ENCODE measurements at regions not wholly inside any gene's neighbourhood (a gene's known extent, or its start where the extent isn't known, plus 50 kb on each side); places are given as distances from the start of the nearest gene placed in this dataset.

DNA sequence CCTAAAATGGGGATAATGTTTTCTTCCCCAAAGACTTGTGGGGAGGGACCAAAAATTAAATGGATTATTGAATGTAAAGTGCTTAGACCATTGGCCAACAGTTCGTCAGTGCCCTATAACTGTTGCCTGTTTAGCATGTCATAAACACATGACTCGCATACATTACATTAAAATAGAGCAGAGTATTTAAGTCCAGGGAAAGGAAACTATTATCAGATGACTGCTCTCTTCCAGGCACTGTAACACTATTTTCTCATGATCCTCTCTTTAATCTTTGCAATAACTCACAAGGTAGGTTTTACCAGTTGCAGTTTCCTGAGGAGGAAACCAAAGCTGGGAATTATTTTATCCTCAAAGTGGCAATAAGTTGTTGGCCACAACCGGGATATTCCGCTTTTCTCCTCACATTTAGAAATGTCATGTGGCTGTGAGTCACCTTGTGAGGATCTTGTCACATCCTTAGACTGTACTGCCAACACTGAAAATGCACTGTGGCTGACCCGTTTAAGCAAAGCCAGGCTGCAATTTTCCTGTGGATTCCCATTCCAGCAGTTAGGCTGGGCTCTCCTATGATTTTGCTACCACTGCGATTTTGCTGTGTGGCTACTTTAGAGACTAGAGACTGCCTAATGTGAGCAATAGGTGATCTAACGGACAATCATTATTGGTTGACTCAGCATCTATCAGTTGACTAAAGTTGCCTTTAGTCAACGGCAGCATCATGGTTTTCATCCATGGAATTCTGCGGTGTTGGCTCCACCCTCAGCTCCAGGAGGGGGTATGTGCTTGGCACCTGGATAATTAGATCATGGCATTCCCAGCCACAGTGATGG is 58.3 kb upstream of the DHX40 start:
- TF ChIP-seq EGR1 (IDR thresholded peaks at IDR 0.05) (no peak), YY1 (IDR thresholded peaks at IDR 0.05; ENCODE audit: low read depth) (no peak), TEAD4 (IDR thresholded peaks at IDR 0.05) (no peak), RAD21 (IDR thresholded peaks at IDR 0.05; ENCODE audit: low read depth) (no peak), TAF1 (IDR thresholded peaks at IDR 0.05; ENCODE audit: low read depth) (no peak), NFIC (IDR thresholded peaks at IDR 0.05) (no peak)
- TF ChIP-seq, protein P1, sequence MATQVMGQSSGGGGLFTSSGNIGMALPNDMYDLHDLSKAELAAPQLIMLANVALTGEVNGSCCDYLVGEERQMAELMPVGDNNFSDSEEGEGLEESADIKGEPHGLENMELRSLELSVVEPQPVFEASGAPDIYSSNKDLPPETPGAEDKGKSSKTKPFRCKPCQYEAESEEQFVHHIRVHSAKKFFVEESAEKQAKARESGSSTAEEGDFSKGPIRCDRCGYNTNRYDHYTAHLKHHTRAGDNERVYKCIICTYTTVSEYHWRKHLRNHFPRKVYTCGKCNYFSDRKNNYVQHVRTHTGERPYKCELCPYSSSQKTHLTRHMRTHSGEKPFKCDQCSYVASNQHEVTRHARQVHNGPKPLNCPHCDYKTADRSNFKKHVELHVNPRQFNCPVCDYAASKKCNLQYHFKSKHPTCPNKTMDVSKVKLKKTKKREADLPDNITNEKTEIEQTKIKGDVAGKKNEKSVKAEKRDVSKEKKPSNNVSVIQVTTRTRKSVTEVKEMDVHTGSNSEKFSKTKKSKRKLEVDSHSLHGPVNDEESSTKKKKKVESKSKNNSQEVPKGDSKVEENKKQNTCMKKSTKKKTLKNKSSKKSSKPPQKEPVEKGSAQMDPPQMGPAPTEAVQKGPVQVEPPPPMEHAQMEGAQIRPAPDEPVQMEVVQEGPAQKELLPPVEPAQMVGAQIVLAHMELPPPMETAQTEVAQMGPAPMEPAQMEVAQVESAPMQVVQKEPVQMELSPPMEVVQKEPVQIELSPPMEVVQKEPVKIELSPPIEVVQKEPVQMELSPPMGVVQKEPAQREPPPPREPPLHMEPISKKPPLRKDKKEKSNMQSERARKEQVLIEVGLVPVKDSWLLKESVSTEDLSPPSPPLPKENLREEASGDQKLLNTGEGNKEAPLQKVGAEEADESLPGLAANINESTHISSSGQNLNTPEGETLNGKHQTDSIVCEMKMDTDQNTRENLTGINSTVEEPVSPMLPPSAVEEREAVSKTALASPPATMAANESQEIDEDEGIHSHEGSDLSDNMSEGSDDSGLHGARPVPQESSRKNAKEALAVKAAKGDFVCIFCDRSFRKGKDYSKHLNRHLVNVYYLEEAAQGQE (IDR thresholded peaks at IDR 0.05; ENCODE audit: low read depth): no peak
